ENCODE measurements at regions not wholly inside any gene's neighbourhood (a gene's known extent, or its start where the extent isn't known, plus 50 kb on each side); places are given as distances from the start of the nearest gene placed in this dataset.

DNA sequence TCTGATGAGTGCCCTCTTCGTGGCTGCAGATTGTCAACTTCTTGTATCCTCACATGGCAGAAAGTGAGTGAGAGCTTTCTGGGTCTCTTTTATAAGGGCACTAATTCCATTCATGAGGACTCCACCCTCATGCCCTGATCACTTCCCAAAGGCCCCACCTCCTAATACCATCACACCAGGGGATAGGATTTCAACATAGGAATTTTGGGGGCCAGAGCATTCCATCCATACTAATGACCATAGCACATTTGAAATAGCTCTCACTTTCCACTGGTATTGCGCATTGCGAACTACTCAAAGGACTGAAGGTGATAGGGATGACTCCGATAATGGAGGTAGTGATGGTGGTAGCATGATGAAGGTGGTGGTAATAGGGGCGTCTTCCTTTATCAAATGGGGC, 324.3 kb downstream of the PRL start:
- TF ChIP-seq CTCF (IDR thresholded peaks at IDR 0.05), result no peak
- no peak for TF ChIP-seq POLR2A (IDR thresholded peaks at IDR 0.05)

Data from heart left ventricle (tissue), 13 donors.